CD4-positive, alpha-beta T cell treated with Interleukin-6 for 4 hours (primary cell): ENCODE measurements at regions not wholly inside any gene's neighbourhood (a gene's known extent, or its start where the extent isn't known, plus 50 kb on each side); places are given as distances from the start of the nearest gene placed in this dataset.

ENCODE experiments used
- DNase-seq: peaks from one replicate; pipeline ENCODE4 v3.0.0-alpha.2; 2020; ENCODE audit warnings: mixed read lengths

DNA sequence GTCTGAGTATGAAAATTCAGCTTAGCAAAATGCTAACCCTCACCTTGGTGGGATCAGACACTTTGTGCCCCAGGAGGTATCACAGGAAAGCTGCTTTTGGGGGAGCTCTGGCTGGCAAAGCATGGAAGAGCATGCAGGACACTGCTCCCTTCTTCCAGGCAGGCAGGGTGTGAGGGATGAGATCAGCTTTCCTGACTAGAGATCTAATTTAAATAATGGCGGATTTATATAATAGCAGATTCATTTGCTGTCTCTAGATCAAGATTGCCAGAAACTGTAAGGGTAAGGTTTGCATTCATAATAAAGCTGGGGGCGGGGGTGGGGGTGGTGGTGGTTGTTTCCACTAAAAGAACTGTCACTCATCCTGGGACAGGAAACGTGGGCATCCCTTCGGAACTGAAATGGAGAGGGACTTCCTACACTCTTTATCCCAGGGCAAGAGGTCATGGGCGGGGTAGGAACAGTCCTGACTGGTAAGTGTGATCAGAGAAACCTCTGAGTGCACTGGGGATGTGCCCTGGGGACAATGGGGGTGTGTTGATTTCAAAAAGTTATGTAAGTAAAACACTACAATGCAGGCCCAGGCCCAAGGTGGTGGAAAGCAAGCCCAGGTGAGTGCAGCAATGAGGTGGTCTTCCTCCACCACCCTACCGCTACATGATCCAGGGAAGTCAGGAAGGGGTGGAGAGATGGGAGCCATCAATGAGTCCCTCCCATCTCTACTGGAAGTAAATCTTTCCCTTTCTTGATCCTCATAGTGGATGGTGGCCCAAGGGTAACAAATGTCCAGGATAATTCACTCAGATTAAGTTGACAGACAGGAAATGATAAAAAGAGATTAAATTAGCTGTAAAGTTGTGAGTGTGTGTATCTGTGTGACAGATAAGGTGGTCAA lies 171.4 kb upstream of the SERPINE2 start:
- no peak for DNase-seq

DNA sequence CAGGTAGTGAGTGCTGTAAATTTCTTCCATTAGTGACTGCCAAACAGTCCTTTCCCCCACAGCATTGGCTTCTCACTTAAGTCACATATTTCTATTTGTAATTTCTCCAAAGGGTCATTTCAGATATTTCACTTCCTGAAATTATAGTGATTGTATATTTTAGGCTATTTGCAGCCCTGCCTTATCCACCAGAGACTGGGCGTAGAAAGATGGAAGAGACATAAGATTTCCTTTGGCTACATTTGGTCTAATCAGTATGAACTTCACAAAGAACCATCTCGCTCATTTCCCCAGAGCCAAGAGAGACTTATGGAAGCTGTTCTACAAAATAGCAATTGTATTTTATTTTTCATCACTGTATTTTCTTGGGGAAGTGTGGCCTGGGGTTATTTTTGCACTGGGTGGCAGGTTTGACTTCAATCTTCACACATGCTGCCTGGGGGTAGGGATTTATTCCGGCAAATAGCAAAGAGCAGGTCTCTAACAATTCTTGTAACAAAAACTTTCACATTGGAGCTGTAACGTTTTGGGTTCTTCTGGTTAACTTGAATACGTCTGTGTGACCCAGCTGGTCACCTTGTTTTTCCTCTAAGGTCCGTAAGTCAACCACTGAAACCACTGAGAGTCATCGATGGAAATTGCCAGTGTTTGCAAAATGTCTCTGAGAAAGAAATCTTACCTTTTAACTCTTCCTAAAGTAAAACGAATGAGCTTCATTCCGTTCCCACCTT lies 170.6 kb upstream of the SERPINE2 start:
- no peak for DNase-seq

DNA sequence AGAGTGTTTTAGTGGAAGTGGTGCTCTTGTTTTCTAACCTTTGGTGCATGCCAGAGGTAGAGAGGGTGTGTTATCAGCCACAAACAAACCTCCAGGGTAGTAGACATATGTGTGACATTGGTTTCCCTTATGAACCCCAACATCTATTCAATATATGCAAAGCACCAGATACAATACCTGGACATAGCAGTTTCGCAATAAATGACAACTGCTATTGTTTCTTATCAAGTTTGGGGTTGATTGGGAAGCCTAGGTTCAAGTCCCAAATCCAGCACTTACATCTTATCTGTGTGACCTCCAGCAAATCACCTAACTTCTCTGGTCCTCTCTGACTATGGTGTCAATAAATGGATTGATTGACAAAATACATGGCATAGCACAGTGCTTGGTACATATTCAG lies 169.4 kb upstream of the SERPINE2 start:
- no peak for DNase-seq

DNA sequence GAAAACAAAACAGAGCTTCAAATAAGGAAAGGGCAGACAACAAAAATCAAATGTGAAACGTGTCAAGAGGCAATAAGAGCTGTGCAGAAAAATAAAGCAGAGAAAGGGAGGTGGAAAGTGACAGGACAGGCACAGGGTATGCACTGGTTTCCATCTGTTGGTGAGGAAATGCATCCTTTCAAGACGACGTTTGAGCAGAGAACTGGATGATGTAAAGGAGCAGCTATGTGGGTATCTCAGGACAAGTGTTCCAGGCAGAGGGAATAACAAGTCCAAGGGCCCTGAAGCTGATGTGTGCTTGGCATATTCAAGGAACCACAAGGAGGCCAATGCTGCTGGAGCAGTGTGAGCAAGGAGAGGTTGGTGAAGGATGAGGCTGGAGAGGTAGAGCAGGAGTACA lies 168.9 kb upstream of the SERPINE2 start:
- no peak for DNase-seq

DNA sequence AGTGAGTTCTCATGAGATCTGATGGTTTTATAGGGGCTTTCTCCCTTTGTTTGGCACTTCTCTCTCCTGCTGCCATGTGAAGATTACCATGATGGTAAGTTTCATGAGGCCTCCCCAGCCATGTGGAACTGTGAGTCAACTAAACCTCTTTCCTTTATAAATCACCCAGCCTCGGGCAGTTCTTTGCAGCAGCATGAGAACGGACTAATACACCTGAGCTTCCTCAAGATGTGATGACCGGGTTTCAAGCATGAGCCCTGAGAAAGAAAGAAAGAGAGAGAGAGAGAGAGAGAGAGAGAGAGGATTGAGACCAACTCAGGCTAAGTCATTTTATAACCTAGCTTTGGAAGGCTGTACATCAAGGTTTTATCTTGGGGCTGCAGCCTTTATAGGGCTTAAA lies 167.7 kb upstream of the SERPINE2 start:
- no peak for DNase-seq

DNA sequence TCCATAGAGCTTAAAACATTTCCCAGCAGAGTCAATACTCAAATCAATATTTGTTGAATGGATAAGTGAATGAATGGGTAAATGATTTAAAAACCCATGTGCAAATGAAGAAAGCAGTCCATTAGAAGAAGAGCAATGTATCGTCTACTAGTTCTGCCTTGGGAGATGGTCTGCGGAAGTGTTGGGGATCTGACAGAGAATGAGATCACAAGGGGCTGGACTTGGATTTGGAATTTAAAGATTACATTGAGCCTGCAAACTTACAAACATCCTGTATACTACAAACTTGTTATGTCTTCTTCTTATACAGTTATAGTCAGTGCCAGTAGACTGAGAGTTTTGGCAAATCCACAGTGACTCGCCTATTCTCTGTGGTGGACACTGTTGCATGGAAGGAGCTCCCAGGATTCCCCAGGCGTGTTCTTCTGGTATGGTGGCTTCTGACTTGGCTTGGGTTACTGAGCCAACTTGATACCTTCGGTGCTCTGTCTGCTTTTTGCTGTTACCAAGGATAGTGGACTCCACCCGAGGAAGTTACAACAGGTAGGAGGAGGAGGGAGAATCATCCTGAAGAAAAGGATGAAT lies 163.3 kb upstream of the SERPINE2 start:
- no peak for DNase-seq

DNA sequence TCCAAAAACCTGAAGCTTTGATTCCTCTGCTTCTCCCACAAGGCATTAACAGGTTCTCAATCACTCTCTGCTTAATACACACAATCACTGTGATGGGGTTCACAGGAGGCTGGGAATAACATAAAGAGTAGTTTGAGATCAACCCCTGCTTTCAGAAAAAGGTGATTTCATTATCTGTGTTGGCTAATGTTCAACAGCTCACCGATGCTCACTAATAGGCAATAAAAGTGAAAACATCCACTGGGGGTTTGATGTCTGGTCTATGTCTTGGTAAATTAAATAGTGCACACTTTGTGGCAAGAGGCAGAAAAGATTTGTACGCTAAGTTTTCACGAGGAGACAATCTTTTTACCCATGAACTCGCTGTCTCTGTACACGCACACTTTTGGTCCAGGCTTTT lies 159.3 kb upstream of the SERPINE2 start:
- DNase-seq = no peak

DNA sequence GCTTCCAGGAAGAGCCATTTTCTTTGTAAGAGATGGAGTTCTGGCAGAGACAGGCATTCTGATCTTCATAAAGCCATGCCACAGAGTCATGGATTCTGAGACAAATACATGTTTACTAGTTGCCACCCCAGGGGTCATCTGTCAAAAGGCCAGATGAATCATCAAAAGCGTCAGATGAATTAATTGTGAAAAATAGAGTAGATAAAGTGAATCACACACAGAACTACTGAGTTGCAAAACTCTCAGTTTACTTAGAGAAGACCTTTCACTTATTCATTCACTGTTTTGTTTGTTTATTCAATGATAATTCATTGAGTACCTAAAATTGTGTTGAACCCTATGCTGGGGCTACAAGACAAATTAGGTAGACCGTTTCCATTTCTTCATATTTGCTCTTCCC lies 157.7 kb upstream of the SERPINE2 start:
- no peak for DNase-seq

DNA sequence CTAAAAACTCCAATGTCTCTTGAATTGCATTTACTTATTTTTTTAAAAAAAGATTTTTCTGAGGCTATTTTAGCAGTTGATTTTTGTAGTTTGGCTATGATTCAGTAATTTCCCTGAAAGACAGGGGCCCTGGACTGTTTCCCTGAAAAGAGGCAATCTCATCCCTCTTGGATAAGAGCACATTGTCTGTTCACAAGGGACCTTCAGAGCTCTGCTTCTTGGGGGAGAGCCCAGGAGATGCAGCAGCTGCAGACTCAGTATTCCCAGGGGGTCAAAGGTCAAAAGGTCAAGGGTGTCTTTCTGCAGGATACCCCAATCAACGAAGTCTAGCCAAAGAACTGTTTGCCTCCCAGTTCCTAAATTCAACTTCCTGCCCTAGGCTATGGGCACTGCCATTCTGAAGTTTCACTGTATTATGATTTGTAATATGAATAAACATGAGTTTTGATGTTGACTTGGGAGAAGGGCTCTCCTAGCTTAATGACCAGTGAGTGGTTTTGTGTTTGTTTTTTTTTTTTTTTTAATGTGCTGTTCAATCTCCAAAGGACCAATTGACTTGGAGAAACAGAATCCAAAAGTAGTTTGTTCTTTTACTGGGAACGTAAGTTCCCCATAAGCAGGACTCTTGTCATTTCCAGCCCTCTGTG lies 157.0 kb upstream of the SERPINE2 start:
- no peak for DNase-seq

DNA sequence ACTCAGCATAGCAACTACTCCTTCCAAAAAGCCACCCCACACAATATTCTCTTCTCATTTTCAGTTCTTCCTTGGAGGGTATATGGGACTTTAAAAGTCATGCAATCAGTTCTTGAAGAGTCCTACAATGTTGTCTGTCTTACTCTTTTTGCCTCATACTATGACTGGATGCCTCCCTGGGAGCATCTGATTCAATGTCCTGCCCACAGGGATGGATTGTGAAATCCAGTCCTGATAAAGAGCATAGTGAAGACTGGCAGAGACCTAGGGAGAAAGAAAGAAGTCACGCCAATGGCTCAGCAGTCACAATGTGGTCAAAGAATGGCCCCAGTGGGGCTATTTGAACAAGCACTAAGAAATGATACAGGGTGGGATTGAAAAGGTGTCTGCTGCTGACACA lies 155.1 kb upstream of the SERPINE2 start:
- no peak for DNase-seq

DNA sequence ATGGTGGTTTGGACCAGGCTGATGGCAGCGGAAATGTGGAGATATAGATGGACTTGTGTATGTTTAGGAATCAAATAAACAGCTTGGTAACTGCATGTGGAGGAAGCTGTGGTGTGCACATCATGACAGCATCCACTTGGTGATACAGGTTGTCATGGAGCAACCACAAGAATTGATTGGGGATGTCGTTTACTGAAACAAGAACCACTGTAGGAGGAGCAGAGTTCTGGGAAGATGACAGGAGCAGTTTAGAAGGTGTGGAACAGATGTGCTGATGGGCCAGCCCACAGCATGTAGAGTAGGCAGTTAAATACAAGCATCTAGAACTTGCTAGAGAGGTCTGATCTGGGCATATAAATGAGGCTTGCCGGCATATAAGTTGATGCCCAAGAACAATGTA lies 152.4 kb upstream of the SERPINE2 start:
- no peak for DNase-seq

DNA sequence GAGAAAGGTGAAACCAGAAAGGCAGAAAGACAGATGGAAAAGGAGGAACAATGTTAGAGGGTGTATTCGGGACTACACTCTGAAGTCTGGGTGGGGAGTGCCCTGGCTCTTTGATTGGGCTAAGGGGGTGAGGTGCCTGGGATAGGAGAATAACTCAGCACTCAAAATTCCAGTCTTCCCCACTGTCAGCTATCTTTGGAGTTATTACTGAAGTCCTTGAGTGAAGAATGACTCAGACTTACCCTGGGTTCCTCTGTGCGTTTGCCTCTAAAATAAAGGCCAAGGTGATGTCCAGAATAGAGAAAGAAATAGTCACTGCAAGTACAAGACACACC lies 151.8 kb upstream of the SERPINE2 start:
- DNase-seq = no peak

DNA sequence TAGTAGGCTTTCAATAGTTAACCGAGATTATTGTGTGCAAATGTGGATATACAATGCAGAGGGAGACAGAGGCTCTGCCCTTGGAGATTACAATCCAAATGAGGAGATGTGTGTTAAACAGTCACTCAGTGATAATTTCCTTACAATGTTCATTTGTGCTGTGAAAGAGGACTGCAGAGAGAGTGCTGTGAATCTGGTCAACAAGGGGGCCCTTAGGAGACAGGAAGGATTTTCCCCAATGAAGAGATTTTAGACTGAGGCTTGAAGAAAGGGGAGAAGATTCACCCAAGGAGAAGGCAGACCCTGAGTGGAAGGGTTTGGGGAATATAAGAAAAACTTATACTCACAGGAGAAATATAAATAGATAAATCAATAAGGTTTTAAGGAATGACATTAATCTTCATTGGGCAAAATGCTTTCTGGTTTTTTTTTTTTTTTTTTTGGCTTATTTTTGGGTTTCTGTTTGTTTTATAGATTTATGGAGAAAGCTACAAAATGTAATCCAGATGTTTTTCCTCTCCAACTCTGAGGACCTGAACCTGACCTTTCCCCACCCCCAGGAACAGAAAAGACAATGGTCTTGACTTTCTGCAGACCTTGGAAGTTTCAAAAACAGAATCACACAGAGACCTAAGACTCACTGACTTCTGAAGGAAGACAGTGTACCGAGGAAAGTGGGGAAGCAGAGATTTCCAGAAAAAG lies 151.3 kb upstream of the SERPINE2 start:
- DNase-seq = no peak

DNA sequence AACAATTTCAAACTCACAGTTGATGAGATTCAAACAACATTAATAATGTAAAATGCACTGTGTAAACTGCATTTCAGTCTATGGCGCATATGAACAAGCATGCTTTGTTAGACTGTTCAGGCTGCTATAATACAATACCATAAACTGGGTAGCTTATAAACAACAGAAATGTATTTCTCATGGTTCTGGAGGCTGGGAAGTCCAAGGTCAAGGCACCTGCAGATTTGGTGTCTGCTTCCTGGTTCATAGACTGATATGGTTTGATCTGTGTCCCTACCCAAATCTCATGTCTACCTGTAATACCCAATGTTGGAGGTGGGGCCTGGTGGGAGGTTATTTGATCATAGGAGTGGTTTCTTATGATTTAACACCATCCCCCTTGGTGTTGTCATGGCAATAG lies 148.1 kb upstream of the SERPINE2 start:
- no peak for DNase-seq

DNA sequence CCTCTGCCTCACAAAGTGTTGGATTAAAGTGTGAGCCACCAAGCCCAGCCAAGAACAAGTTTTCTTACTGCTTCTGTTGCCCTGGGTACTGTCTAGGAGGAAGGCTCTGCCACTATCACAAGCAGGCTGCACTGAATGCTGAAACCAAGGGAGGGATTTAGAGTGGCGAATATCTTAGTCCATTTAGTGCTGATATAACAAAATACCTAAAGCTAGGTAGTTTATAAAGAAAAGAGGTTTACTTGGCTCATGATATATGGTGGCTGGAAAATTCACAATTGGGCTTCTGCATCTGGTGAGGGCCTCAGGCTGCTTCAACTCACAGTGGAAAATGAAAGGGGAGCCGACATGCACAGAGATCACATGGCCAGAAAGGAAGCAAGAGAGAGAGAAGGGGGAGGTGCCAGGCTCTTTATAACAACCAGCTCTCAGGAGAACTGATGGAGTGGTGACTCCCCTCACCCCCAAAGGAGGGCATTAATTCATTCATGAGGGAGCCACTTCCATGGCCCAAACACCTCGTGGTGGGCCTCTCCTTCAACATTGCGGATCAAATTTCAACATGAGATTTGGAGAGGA lies 146.0 kb upstream of the SERPINE2 start:
- no peak for DNase-seq

DNA sequence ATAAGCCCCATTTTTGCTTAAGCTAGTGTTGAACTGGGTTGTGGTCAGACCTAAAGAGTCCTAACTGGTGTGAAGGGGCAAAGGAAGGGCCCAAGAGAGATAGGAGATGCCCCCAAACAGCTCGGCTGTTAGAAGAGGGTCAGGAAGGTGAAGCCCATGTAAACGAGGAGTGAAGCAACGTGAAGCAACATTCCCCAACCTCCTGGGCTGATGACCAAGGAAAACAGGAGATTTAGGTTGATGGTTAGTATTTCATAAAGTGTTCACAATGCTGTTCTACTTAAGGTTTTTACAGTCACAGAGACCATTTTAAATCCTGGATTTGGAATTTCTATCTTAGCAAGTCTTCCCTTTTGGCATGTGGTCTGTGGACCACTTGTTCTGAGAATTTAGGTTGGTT lies 144.0 kb upstream of the SERPINE2 start:
- no peak for DNase-seq

DNA sequence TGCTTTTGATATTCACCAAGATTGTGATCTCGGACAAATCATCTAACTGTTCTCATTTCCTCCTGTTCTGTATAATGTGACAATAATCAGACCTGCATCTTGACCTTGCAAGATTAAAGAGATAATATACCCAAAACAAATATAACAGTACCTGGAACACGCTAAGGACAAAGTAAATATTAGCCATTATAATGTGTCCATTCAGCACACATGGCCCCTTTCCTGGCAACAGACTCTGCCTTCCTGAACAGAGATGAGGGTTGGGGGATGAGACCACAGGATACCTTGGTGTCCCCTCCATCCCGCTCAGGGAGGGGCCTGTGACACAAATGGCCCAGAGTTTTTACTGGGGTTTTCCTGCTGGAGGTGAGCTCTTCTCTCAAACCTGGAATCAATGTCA lies 143.4 kb upstream of the SERPINE2 start:
- DNase-seq = no peak

DNA sequence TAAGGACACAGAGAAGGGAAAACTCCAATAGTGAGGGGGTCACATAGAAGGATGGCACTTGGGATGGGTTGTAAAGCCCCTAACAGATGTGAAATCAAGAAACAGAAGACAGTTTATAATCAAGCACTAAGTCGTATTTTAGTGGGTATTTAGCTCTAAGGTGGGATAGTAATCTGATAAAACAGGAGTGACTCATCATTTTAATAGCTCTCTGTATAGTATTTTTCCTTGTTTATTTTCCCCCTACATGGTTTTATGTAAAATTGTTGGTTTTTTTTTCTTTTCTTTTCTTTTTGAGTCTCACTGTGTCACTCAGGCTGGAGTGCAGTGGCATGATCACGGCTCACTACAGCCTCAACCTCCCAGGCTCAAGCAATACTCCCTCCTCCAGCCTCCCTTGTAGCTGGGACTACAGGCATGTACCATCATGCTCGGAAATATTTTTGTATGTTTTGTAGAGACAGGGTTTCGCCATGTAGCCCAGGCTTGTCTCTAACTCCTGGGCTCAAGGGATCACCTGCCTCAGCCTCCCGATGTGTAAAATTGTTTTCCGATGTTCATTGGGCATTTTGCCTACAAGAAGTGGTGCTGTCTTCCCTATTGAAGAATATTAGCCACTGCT lies 142.6 kb upstream of the SERPINE2 start:
- no peak for DNase-seq

DNA sequence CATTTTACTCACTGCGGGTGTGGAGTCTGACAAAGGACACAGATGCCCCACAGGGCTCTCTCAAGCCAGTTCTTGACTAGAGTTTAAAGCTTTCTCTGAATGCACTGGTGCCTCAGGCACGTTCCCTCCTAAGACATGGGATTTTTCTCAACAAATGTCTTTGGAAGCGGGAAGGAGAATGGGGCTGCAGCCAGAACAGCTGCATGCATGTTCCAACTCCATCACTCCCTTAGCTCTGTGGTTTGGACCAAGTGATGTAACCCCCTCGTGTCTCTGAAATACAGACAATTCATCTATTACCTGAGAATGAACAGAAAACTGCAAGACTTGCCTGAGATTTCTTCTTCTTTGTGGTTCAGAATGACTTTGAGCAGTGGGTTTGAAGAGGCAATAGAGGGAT lies 141.7 kb upstream of the SERPINE2 start:
- DNase-seq = no peak

DNA sequence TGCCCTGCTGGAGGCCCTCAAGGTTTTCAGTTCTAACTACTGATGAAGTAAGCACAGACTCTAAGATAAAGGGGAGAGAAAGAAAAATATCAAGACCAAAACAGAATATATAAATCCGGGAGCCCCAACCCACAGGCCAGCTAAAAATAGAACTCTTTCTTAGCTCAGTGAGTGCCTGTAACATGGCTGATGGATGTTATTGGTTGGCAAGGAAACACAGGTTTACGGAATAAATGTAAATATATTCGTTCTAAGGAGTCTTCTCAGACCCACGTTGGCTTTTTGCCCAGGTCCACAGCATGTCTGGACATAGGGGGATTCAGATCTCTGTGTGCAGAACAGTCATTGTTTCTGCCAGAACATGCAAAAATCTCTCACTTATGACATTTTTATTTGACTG lies 139.0 kb upstream of the SERPINE2 start:
- DNase-seq = no peak

DNA sequence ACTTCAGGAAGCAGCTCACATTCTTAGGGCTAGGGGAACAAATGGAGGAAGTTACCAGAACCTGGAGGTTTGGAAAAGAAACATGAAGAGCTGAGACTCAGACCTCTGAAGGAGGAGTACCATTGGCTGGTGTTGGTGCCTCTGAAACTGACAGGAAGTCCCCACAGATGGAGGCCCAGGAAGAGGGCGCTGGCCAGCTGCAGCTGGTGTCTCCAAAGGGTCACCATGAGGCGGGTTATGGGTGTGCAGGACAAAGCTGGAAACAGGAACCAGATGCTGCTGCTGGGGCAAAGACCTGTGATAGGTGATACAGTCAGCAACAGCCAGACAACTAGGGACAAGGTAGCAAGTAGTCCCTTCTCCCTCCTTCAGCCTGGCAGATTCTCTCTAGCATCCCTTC lies 136.5 kb upstream of the SERPINE2 start:
- no peak for DNase-seq

DNA sequence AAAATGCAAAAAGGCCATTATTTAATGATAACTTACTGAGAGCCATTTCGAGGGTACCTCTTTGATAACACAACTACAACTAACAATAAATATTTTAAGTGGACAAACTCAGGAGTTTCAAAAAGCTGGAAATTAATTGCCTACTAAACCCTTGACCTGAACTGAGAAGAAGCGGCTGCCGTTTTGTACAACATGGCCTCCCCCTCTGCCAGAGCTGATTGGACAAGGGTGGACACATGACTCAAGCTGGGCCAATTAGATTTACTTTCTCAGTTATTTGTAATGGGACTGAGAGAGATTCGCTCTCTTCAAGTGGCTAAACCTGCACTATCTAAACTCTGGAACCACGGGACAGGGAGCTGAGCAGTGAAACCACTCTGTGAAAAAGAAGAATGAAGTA lies 135.9 kb upstream of the SERPINE2 start:
- no peak for DNase-seq
